Neutrophil (primary cell): ENCODE measurements at regions not wholly inside any gene's neighbourhood (a gene's known extent, or its start where the extent isn't known, plus 50 kb on each side); places are given as distances from the start of the nearest gene placed in this dataset.

Experiments used
- H3K27ac ChIP-seq: fragments of 200-600 bp; sonication (generic); 2 replicates; pipeline ENCODE4 v1.5.1; 2016; ENCODE audit warnings: mild to moderate bottlenecking, moderate library complexity
- H3K27me3 ChIP-seq: fragments of 200-600 bp; sonication (generic); 2 replicates; pipeline ENCODE4 v1.6.0; 2016; ENCODE audit warnings: mild to moderate bottlenecking
- H3K36me3 ChIP-seq: fragments of 200-600 bp; sonication (generic); 2 replicates; pipeline ENCODE4 v1.5.1; 2017
- H3K4me1 ChIP-seq, 2 experiments: fragments of 200-600 bp in 1 of 2; sonication (generic) in 1 of 2; 1 replicate in 1 of 2; 2 replicates in 1 of 2; pipeline versions ENCODE4 v1.5.1 to v1.6.1; 2013 to 2016; ENCODE audit warnings: low read depth in 1 of 2, low read length in 1 of 2, mild to moderate bottlenecking in 1 of 2, moderate library complexity in 1 of 2; ENCODE audit not compliant: control insufficient read depth in 1 of 2, insufficient read depth in 1 of 2
- H3K4me3 ChIP-seq, 2 experiments: fragments of 200-600 bp in 1 of 2; sonication (generic) in 1 of 2; 1 replicate in 1 of 2; 2 replicates in 1 of 2; pipeline ENCODE4 v1.5.1; 2013 to 2016; ENCODE audit warnings: low read depth in 1 of 2, low read length in 1 of 2, mild to moderate bottlenecking in 1 of 2, moderate library complexity in 1 of 2
- H3K9me3 ChIP-seq: fragments of 200-600 bp; sonication (generic); 2 replicates; pipeline ENCODE4 v1.5.1; 2016
- CTCF ChIP-seq: fragments of 200-600 bp; sonication (generic); IDR thresholded peaks from 2 replicates; pipeline ENCODE4 v1.5.1; 2016; ENCODE audit warnings: antibody characterized with exemption

- H3K9me3 ChIP-seq = no peaks in the 10 kb centered on the region
- no peaks in the 10 kb centered on the region for H3K27me3 ChIP-seq
- TF ChIP-seq CTCF = no peak
- H3K4me3 ChIP-seq = no peak overlapping the region
- no peaks in the 10 kb centered on the region for H3K4me1 ChIP-seq
- H3K27ac ChIP-seq = no peak overlapping the region
- no peaks in the 10 kb centered on the region for H3K36me3 ChIP-seq
Observed at GRCh38 chr11:80733790-80734189, 1293.0 kb upstream of the TENM4 start.

- no peak overlapping the region for H3K27ac ChIP-seq
- no peaks in the 10 kb centered on the region for H3K9me3 ChIP-seq
- no peaks in the 10 kb centered on the region for H3K36me3 ChIP-seq
- TF ChIP-seq CTCF = no peak
- no peaks in the 10 kb centered on the region for H3K27me3 ChIP-seq
- no peak overlapping the region for H3K4me3 ChIP-seq
- H3K4me1 ChIP-seq = no peaks in the 10 kb centered on the region
Observed at GRCh38 chr11:80733361-80733760, 1292.5 kb upstream of the TENM4 start.

- no peak for TF ChIP-seq CTCF
- no peaks in the 10 kb centered on the region for H3K9me3 ChIP-seq
Observed at GRCh38 chr11:80727315-80727714, 1286.5 kb upstream of the TENM4 start.

GRCh38 chr11:80726236-80726635 is 1285.4 kb upstream of the TENM4 start:
- Histone ChIP-seq H3K4me1 (no peaks in the 10 kb centered on the region), H3K4me3 (no peak overlapping the region), H3K27me3 (no peaks in the 10 kb centered on the region), H3K36me3 (no peaks in the 10 kb centered on the region), H3K9me3 (no peaks in the 10 kb centered on the region), H3K27ac (no peak overlapping the region)
- no peak for TF ChIP-seq CTCF

More at GRCh38 chr11:80727315-80727714, 1286.5 kb upstream of the TENM4 start:
- Histone ChIP-seq H3K27me3 (no peaks in the 10 kb centered on the region), H3K36me3 (no peaks in the 10 kb centered on the region), H3K27ac (no peak overlapping the region), H3K4me1 (no peaks in the 10 kb centered on the region), H3K4me3 (no peak overlapping the region)

- H3K27me3 ChIP-seq = no peaks in the 10 kb centered on the region
- H3K4me3 ChIP-seq = no peak overlapping the region
Observed at GRCh38 chr11:80724366-80724765, 1283.5 kb upstream of the TENM4 start.

More at GRCh38 chr11:80724366-80724765, 1283.5 kb upstream of the TENM4 start:
- Histone ChIP-seq H3K36me3 (no peaks in the 10 kb centered on the region), H3K9me3 (no peaks in the 10 kb centered on the region), H3K4me1 (no peaks in the 10 kb centered on the region), H3K27ac (no peak overlapping the region)
- TF ChIP-seq CTCF = no peak
